Islet precursor cell (in vitro differentiated cells): ENCODE measurements at regions not wholly inside any gene's neighbourhood (a gene's known extent, or its start where the extent isn't known, plus 50 kb on each side); places are given as distances from the start of the nearest gene placed in this dataset.
A peak's percentile ranks its signal among the peaks of the same experiment; 100 is the strongest.

Experiments
- DNase-seq: peaks from one replicate; pipeline ENCODE4 v3.0.0-alpha.2; 2018

- DNase-seq: no peak
Observed at GRCh38 chr12:95607642-95608041, 56.4 kb upstream of the USP44 start.

DNA sequence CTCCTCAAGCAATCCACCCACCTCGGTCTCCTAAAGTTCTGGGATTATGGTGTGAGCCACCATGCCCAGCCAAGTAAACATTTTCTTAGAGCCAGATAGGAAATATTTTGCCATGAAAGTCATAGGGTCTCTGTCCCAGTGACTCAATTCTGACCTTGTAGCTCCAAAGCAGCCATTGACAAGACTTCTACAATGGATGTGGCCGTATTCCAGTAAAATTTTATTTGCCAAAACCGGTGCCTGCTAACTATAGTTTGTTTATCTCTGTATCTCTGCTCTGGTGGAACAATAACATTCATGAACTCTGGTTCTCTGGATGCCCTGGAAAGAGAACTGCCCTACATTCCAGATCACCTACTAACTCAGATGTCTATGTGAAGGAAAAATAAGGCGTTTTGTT lies 54.6 kb upstream of the USP44 start:
- DNase-seq: no peak

GRCh38 chr12:95605087-95605486 lies 53.8 kb upstream of the USP44 start:
- peak; percentile 78 for DNase-seq

DNA sequence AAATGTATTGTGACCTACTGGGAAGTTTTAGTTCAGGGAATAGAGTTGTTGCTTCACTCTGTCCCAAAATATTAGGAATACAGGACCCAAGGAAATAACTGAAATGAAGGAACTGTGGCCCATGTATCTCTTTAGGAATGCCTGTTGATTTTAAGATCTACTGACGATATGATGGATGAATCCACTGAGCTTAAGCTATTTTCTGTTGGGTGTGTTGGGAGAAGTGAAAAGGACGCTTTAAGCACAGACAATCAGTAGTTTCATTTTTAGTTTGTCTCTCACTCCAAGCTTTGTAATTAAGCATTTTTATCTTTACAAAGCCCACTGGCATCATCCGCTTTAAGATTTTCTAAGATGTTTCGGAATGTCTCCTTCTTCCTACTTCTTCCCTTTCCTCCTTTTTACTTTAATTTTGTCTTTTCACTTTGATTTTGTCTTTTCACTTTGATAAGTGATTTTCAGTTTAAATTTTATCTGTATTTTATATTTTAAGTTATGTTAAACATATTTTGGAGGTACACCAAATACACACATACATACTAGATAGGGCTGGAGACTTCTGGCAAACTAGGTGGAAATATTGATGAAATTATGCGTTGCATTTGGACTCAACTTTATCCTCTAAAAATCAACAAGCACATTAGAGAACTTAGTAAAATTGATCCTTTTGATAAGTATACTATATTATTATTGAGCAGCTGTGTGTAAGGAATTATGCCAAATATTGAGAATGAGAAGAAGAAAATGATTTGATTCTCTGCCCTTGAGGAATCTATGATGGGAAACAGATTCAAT lies 52.3 kb upstream of the USP44 start:
- no peak for DNase-seq

DNA sequence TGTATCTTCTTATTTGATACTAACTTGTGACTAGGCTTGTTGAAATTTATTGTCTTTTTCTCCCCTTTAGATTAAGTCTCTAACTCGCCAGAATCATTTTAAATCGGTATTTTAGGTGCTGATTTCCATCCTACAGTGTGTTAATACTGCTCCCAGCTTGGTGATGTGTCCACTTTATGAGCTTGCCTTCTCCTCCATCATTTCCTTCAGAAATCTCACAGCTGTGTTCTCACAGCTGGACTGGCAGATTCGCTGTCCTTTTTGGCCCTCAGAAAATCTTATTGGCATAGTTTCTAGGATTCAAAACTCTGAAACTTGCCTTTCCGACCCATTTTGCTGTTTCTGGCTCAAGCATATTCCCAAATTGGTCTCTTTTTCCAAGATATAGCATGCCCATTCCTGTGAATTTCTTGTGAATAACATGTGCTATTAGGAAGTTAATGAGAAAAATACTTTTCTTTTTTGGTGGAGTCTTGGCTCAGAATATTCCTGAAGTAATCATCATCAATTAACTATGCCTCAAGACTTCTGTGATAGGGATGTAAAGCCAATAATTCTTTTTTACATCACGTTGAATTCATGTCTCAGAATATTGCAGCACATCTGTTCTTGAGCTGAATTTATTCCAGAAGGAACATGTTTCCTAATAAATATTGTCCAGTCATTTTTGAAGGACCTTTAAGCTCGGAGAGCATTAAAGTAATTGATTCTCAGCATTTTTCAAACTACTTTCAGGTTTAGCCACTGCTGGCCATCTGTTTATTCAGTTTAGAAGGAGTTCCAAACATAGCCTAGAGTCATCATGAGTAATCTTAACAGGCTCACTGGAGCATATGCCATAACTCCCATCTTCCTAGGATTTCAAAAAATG lies 50.0 kb upstream of the USP44 start:
- no peak for DNase-seq
